SU-DHL-6 (cell line): ENCODE measurements at regions not wholly inside any gene's neighbourhood (a gene's known extent, or its start where the extent isn't known, plus 50 kb on each side); places are given as distances from the start of the nearest gene placed in this dataset.

Source experiments
- H2AFZ ChIP-seq: fragments of 200-600 bp; sonication (generic); 2 replicates; pipeline ENCODE4 v1.6.1; 2014; ENCODE audit warnings: low read depth, mild to moderate bottlenecking, moderate library complexity, mixed read lengths, antibody characterized with exemption, low read length; ENCODE audit not compliant: severe bottlenecking
- H3F3A ChIP-seq: fragments of 200-600 bp; shearing (Covaris generic); 2 replicates; pipeline ENCODE4 v1.6.0; 2016; ENCODE audit warnings: antibody characterized with exemption, mild to moderate bottlenecking; ENCODE audit not compliant: insufficient read depth
- H3K27ac ChIP-seq: fragments of 200-600 bp; sonication (generic); 2 replicates; pipeline ENCODE4 v1.5.1; 2016; ENCODE audit warnings: low read depth, mild to moderate bottlenecking, low read length, moderate library complexity, mixed read lengths
- H3K27me3 ChIP-seq: fragments of 200-600 bp; sonication (generic), shearing (Covaris generic); 2 replicates; pipeline ENCODE4 v1.6.0; 2014; ENCODE audit warnings: mild to moderate bottlenecking, low read length
- H3K36me3 ChIP-seq: fragments of 200-600 bp; sonication (generic); 2 replicates; pipeline ENCODE4 v1.6.1; 2014; ENCODE audit warnings: mild to moderate bottlenecking, low read length, mixed read lengths
- H3K4me2 ChIP-seq: fragments of 300-600, 200-600 bp; shearing (Covaris generic), sonication (generic); 2 replicates; pipeline ENCODE4 v1.6.0; 2014; ENCODE audit warnings: low read length, low read depth, mild to moderate bottlenecking; ENCODE audit not compliant: poor library complexity, severe bottlenecking
- H3K4me3 ChIP-seq: fragments of 200-600 bp; sonication (generic); 2 replicates; pipeline ENCODE4 v1.5.1; 2014; ENCODE audit warnings: antibody characterized with exemption, low read length, mild to moderate bottlenecking, mixed read lengths; ENCODE audit not compliant: insufficient read depth, poor library complexity, severe bottlenecking
- H3K79me2 ChIP-seq: fragments of 200-600 bp; sonication (generic); 2 replicates; pipeline ENCODE4 v1.6.1; 2014; ENCODE audit warnings: mild to moderate bottlenecking, low read length, moderate library complexity; ENCODE audit not compliant: insufficient read depth
- H3K9ac ChIP-seq: fragments of 200-600 bp; sonication (generic); 2 replicates; pipeline ENCODE4 v1.7.0; 2014; ENCODE audit warnings: mild to moderate bottlenecking, low read length
- H3K9me2 ChIP-seq: fragments of 200-600 bp; sonication (generic); replicated peaks from 2 replicates; pipeline ENCODE4 v1.6.1; 2014; ENCODE audit warnings: low read length; ENCODE audit not compliant: insufficient read depth
- H3K9me3 ChIP-seq: fragments of 200-600 bp; sonication (generic); 2 replicates; pipeline ENCODE4 v1.6.1; 2014; ENCODE audit warnings: low read length, mixed read lengths; ENCODE audit not compliant: insufficient read depth
- H4K20me1 ChIP-seq: fragments of 200-600 bp; sonication (generic); 2 replicates; pipeline ENCODE4 v1.6.1; 2014; ENCODE audit warnings: low read depth, mild to moderate bottlenecking, antibody characterized with exemption, low read length, moderate library complexity, mixed read lengths
- CTCF ChIP-seq: fragments of 200-600 bp; sonication (generic); IDR thresholded peaks from one replicate; pipeline ENCODE4 v1.5.1; 2017; ENCODE audit warnings: antibody characterized with exemption, mild to moderate bottlenecking, low read length, moderate library complexity; ENCODE audit not compliant: insufficient read depth, poor library complexity, severe bottlenecking
- EZH2phosphoT487 ChIP-seq: fragments of 200-600 bp; sonication (generic), shearing (Covaris generic); conservative IDR thresholded peaks from 2 replicates; pipeline ENCODE4 v1.6.1; 2018; ENCODE audit warnings: mild to moderate bottlenecking, antibody characterized with exemption, low read length, moderate library complexity, mixed read lengths

- TF ChIP-seq CTCF: no peak
- no peak for TF ChIP-seq EZH2phosphoT487
- no peaks in the 10 kb centered on the region for H3K27me3 ChIP-seq
- no peak overlapping the region for H3K4me2 ChIP-seq
- H3K79me2 ChIP-seq: no peaks in the 10 kb centered on the region
- no peaks in the 10 kb centered on the region for H3F3A ChIP-seq
- no peaks in the 10 kb centered on the region for H3K9me2 ChIP-seq
- H3K27ac ChIP-seq: no peak overlapping the region
- peak overlapping the region; percentile 30 for H2AFZ ChIP-seq
- no peaks in the 10 kb centered on the region for H3K36me3 ChIP-seq
- H4K20me1 ChIP-seq: no peaks in the 10 kb centered on the region
- H3K4me3 ChIP-seq: no peak overlapping the region
- H3K9me3 ChIP-seq: no peaks in the 10 kb centered on the region
- no peak overlapping the region for H3K9ac ChIP-seq
Measured at GRCh38 chr4:171524903-171525302, 288.3 kb upstream of the GALNTL6 start.

GRCh38 chr4:171521726-171522125, 291.5 kb upstream of the GALNTL6 start:
- H3K27me3 ChIP-seq: no peaks in the 10 kb centered on the region
- H3F3A ChIP-seq: no peaks in the 10 kb centered on the region
- TF ChIP-seq EZH2phosphoT487 (no peak), CTCF (no peak)

GRCh38 chr4:171519457-171519856, 293.7 kb upstream of the GALNTL6 start:
- Histone ChIP-seq H3K27me3 (no peaks in the 10 kb centered on the region), H4K20me1 (no peaks in the 10 kb centered on the region), H3K9me3 (no peaks in the 10 kb centered on the region), H3K9ac (no peak overlapping the region), H3K9me2 (no peaks in the 10 kb centered on the region), H3K4me2 (no peak overlapping the region), H3K36me3 (no peaks in the 10 kb centered on the region), H3K79me2 (no peaks in the 10 kb centered on the region), H3K27ac (no peak overlapping the region), H2AFZ (no peak overlapping the region), H3F3A (no peaks in the 10 kb centered on the region), H3K4me3 (no peak overlapping the region)
- no peak for TF ChIP-seq EZH2phosphoT487
- TF ChIP-seq CTCF: no peak

More at GRCh38 chr4:171521726-171522125, 291.5 kb upstream of the GALNTL6 start:
- Histone ChIP-seq H3K9me2 (no peaks in the 10 kb centered on the region), H3K9ac (no peak overlapping the region), H2AFZ (peak overlapping the region; percentile 41), H3K79me2 (no peaks in the 10 kb centered on the region), H3K4me2 (no peak overlapping the region), H3K27ac (no peak overlapping the region), H3K9me3 (no peaks in the 10 kb centered on the region), H4K20me1 (no peaks in the 10 kb centered on the region), H3K4me3 (no peak overlapping the region), H3K36me3 (no peaks in the 10 kb centered on the region)
